GM12878 (cell line): ENCODE measurements at regions not wholly inside any gene's neighbourhood (a gene's known extent, or its start where the extent isn't known, plus 50 kb on each side); places are given as distances from the start of the nearest gene placed in this dataset.

ENCODE experiments used
- ATAC-seq: fragments of 200-7000 bp; cut with Tn5 transposase; 3 replicates; pipeline ENCODE4 v1.9.1; 2020; ENCODE audit warnings: mild to moderate bottlenecking, moderate library complexity
- BruUV-seq: library from RNA; stranded (reverse); fragments of 400-500 nt; replicated peaks from 2 replicates; lab custom pipeline; 2021; lab: Mats Ljungman, UMichigan
- CTCF ChIA-PET: fragments of 300-600 bp; sonication (Branson Sonifier 250); formaldehyde crosslinking; extraction: SDS; loops from one replicate; lab custom pipeline; 2021; ENCODE audit warnings: inconsistent platforms; lab: Yijun Ruan, JAX
- POLR2A ChIA-PET: fragments of 350-600 bp; formaldehyde crosslinking; extraction: SDS; loops from one replicate; lab custom pipeline; 2021; ENCODE audit warnings: inconsistent platforms; lab: Charles Lee
- RAD21 ChIA-PET: fragments of 300-600 bp; sonication (Branson Sonifier 250); formaldehyde crosslinking; loops from one replicate; lab custom pipeline; 2023; ENCODE audit warnings: antibody characterized with exemption; ENCODE audit not compliant: unreplicated experiment; lab: Charles Lee
- SMC1A ChIA-PET: fragments of 300-600 bp; sonication (Branson Sonifier 250); formaldehyde crosslinking; loops from one replicate; lab custom pipeline; 2023; ENCODE audit not compliant: unreplicated experiment, uncharacterized antibody; lab: Charles Lee
- DNase-seq: peaks from one replicate; pipeline ENCODE4 v3.0.0-alpha.2; 2011; ENCODE audit warnings: low read depth, low spot score
- FAIRE-seq: peaks from 3 replicates; lab custom pipeline; 2011; peaks lifted over from hg19 to GRCh38; lab: Jason Lieb, UNC
- H2AFZ ChIP-seq: 2 replicates; pipeline ENCODE4 v1.6.0; 2011; ENCODE audit warnings: low read depth, low read length, control low read depth; ENCODE audit not compliant: control insufficient read depth
- H3K27ac ChIP-seq: 2 replicates; pipeline ENCODE4 v1.5.1; 2011; ENCODE audit warnings: control low read depth; ENCODE audit not compliant: control insufficient read depth, insufficient read depth
- H3K27me3 ChIP-seq, 2 experiments: replicated peaks in 1 of 2; 2 replicates each; pipeline versions ENCODE4 v1.6.0 to v1.6.1; 2011; ENCODE audit warnings: low read length in 1 of 2; ENCODE audit not compliant: control insufficient read depth in 2 of 2, insufficient read depth in 2 of 2
- H3K36me3 ChIP-seq, 2 experiments: 2 replicates each; pipeline ENCODE4 v1.5.1; 2011; ENCODE audit warnings: low read length in 1 of 2; ENCODE audit not compliant: control insufficient read depth in 2 of 2, insufficient read depth in 2 of 2
- H3K4me1 ChIP-seq: 2 replicates; pipeline ENCODE4 v1.6.1; 2011; ENCODE audit warnings: mild to moderate bottlenecking, low read length, moderate library complexity, mixed read lengths; ENCODE audit not compliant: control insufficient read depth, insufficient read depth
- H3K4me2 ChIP-seq: 2 replicates; pipeline ENCODE4 v1.6.0; 2011; ENCODE audit warnings: control low read depth; ENCODE audit not compliant: control insufficient read depth, insufficient read depth
- H3K4me3 ChIP-seq: fragments of 200-600 bp; sonication (generic); 2 replicates; pipeline ENCODE4 v1.5.1; 2016
- H3K79me2 ChIP-seq: 2 replicates; pipeline ENCODE4 v1.6.0; 2011; ENCODE audit warnings: low read length; ENCODE audit not compliant: control insufficient read depth, insufficient read depth
- H3K9ac ChIP-seq: 2 replicates; pipeline ENCODE4 v1.8.0; 2011; ENCODE audit warnings: low read length, control low read depth, mixed read lengths; ENCODE audit not compliant: control insufficient read depth, insufficient read depth
- H3K9me3 ChIP-seq: replicated peaks from 3 replicates; pipeline ENCODE4 v1.5.1; 2011; ENCODE audit warnings: mild to moderate bottlenecking, low read length; ENCODE audit not compliant: control insufficient read depth, insufficient read depth
- H4K20me1 ChIP-seq: 2 replicates; pipeline ENCODE4 v1.6.0; 2011; ENCODE audit not compliant: control insufficient read depth, insufficient read depth
- CBFB ChIP-seq: IDR thresholded peaks from 2 replicates; pipeline ENCODE4 v1.6.1; 2016; ENCODE audit warnings: antibody characterized with exemption, low read depth
- CHD2 ChIP-seq: IDR thresholded peaks from 2 replicates; pipeline ENCODE4 v1.6.1; 2011; ENCODE audit warnings: low read depth, low read length, improper control_type of control experiment, borderline replicate concordance
- MYB ChIP-seq: fragments of 150-350 bp; IDR thresholded peaks from 2 replicates; pipeline ENCODE4 v1.6.1; 2014; ENCODE audit warnings: mild to moderate bottlenecking, low read depth, low read length, borderline replicate concordance
- NR2F1 ChIP-seq: fragments of 450-650 bp; conservative IDR thresholded peaks from 2 replicates; pipeline ENCODE4 v1.6.1; 2017; ENCODE audit warnings: mild to moderate bottlenecking
- RUNX3 ChIP-seq: IDR thresholded peaks from 2 replicates; pipeline ENCODE4 v1.6.1; 2012; ENCODE audit warnings: low read length, inconsistent platforms
- SUZ12 ChIP-seq: fragments of 200-600 bp; sonication (generic); IDR thresholded peaks from one replicate; pipeline ENCODE4 v1.6.1; 2018; ENCODE audit warnings: antibody characterized with exemption, mild to moderate bottlenecking; ENCODE audit not compliant: unreplicated experiment
- YY1 ChIP-seq: IDR thresholded peaks from 2 replicates; pipeline ENCODE4 v1.6.1; 2011; ENCODE audit warnings: low read depth, mild to moderate bottlenecking, low read length
- WGBS: methylation state at CpG from one replicate; pipeline ENCODE4 v1.1.6; 2016; ENCODE audit warnings: low lambda C conversion rate; ENCODE audit not compliant: insufficient replicate concordance, insufficient coverage; ENCODE audit errors: missing lambda C conversion rate; 5-methylcytosine and 5-hydroxymethylcytosine counted together
- in situ Hi-C: fragments of 300-500 bp; cut with MboI; formaldehyde crosslinking; loops from 9 replicates; pipeline ENCODE4 v1.14.3; 2018; ENCODE audit warnings: mixed read lengths
- intact Hi-C: fragments of 100-400 bp; cut with micrococcal nuclease; formaldehyde crosslinking; loops from one replicate; pipeline ENCODE4 v1.14.2; 2022; ENCODE audit not compliant: unreplicated experiment
- TF ChIP-seq, protein P1 (sequence below): fragments of 450-650 bp; IDR thresholded peaks from 2 replicates; pipeline ENCODE4 v1.6.1; 2014; ENCODE audit warnings: mild to moderate bottlenecking

- H3K4me2 ChIP-seq = no peak overlapping the region
- ATAC-seq (no peak), DNase-seq (no peak), FAIRE-seq (no peak)
- H3K27ac ChIP-seq = no peak overlapping the region
- ChIA-PET POLR2A (no interaction called here), SMC1A (interaction anchor here (1.2 kb wide), 1 partner anchor 10 kb away, joined by 5 read pairs; no protein-coding TSS in a partner anchor), CTCF (interaction anchor here (4.9 kb wide), 1 partner anchor 14 kb away, joined by 23 read pairs; no protein-coding TSS in a partner anchor), RAD21 (interaction anchor here (1.6 kb wide), 1 partner anchor 88 kb away, joined by 4 read pairs; no protein-coding TSS in a partner anchor)
- H3K27me3 ChIP-seq = no peaks in the 10 kb centered on the region
- H3K4me1 ChIP-seq = no peaks in the 10 kb centered on the region
- H3K36me3 ChIP-seq = no peaks in the 10 kb centered on the region
- in situ Hi-C loops = no loop called here
- WGBS = under 1% methylated on average over 5 of the region's 5 CpGs
- intact Hi-C loops = no loop called here
- H3K4me3 ChIP-seq = no peak overlapping the region
- no peaks in the 10 kb centered on the region for H4K20me1 ChIP-seq
- H3K79me2 ChIP-seq = no peaks in the 10 kb centered on the region
- H3K9me3 ChIP-seq = no peaks in the 10 kb centered on the region
- no peak overlapping the region for H2AFZ ChIP-seq
- no peak overlapping the region for H3K9ac ChIP-seq
- no TSS peak for BruUV-seq
- TF ChIP-seq NR2F1 (no peak), CHD2 (no peak), RUNX3 (peak; percentile 10; the same call in 1 of the 2 replicates)
- TF ChIP-seq, protein P1, sequence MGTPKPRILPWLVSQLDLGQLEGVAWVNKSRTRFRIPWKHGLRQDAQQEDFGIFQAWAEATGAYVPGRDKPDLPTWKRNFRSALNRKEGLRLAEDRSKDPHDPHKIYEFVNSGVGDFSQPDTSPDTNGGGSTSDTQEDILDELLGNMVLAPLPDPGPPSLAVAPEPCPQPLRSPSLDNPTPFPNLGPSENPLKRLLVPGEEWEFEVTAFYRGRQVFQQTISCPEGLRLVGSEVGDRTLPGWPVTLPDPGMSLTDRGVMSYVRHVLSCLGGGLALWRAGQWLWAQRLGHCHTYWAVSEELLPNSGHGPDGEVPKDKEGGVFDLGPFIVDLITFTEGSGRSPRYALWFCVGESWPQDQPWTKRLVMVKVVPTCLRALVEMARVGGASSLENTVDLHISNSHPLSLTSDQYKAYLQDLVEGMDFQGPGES = no peak
- TF ChIP-seq, all 136 proteins: peak for 1
Observed at GRCh38 chr14:76696791-76697190, 64.5 kb upstream of the VASH1 start.

DNA sequence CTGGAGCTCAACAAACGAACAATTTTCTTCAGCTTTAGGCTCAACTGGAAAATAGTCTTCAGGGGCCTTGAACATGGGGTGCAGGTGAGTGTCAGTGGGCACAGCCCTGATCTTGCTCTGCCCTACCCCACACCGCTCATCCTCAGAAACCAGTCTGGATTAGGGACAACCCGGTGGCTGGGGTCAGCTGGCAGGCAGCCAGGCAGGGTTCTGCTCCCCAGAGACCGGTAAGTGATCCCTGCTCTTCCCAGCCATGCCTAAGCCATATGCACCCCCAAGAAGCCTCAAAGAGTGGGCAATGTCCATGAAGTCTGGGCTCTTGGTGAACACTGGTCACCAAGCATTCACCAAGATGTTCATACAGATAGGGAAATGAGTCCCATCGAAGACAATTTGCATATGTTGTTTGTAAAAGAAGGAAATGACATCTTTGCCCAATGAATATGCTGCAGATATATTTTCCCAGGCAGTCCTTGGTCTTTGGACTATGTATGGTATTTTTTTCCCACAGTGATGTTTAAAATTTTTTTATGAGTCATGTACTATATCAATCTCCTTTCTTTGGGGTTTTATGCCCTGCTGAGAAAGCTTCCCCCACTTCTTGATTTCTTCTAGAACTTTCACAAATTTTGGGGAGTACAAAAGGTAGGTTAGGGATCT is 63.9 kb upstream of the VASH1 start:
- no peak for FAIRE-seq
- ChIA-PET SMC1A (interaction anchor here (1.2 kb wide), 1 partner anchor 10 kb away, joined by 5 read pairs; no protein-coding TSS in a partner anchor), POLR2A (no interaction called here), RAD21 (interaction anchor here (1.6 kb wide), 1 partner anchor 88 kb away, joined by 4 read pairs; no protein-coding TSS in a partner anchor), CTCF (interaction anchor here (4.9 kb wide), 1 partner anchor 13 kb away, joined by 23 read pairs; no protein-coding TSS in a partner anchor)
- Histone ChIP-seq H3K9ac (no peak overlapping the region), H3K27ac (no peak overlapping the region), H3K36me3 (no peaks in the 10 kb centered on the region), H3K4me2 (no peak overlapping the region), H3K9me3 (no peaks in the 10 kb centered on the region), H3K79me2 (no peaks in the 10 kb centered on the region), H2AFZ (no peak overlapping the region), H3K27me3 (no peaks in the 10 kb centered on the region), H3K4me1 (no peaks in the 10 kb centered on the region), H3K4me3 (no peak overlapping the region), H4K20me1 (no peaks in the 10 kb centered on the region)
- no TSS peak for BruUV-seq
- intact Hi-C loops = no loop called here
- in situ Hi-C loops = no loop called here
- no peak for ATAC-seq
- WGBS = 30% methylated on average over 5 of the region's 5 CpGs
- TF ChIP-seq YY1 = no peak
- no peak for TF ChIP-seq CBFB
- no peak for TF ChIP-seq MYB
- TF ChIP-seq SUZ12 = no peak
- DNase-seq = no peak
